GM12878 (cell line): ENCODE measurements at regions not wholly inside any gene's neighbourhood (a gene's known extent, or its start where the extent isn't known, plus 50 kb on each side); places are given as distances from the start of the nearest gene placed in this dataset.

Experiments
- ATAC-seq: fragments of 200-7000 bp; cut with Tn5 transposase; 3 replicates; pipeline ENCODE4 v1.9.1; 2020; ENCODE audit warnings: mild to moderate bottlenecking, moderate library complexity
- BruUV-seq: library from RNA; stranded (reverse); fragments of 400-500 nt; replicated peaks from 2 replicates; lab custom pipeline; 2021; lab: Mats Ljungman, UMichigan
- CTCF ChIA-PET: fragments of 300-600 bp; sonication (Branson Sonifier 250); formaldehyde crosslinking; extraction: SDS; loops from one replicate; lab custom pipeline; 2021; ENCODE audit warnings: inconsistent platforms; lab: Yijun Ruan, JAX
- POLR2A ChIA-PET: fragments of 350-600 bp; formaldehyde crosslinking; extraction: SDS; loops from one replicate; lab custom pipeline; 2021; ENCODE audit warnings: inconsistent platforms; lab: Charles Lee
- RAD21 ChIA-PET: fragments of 300-600 bp; sonication (Branson Sonifier 250); formaldehyde crosslinking; loops from one replicate; lab custom pipeline; 2023; ENCODE audit warnings: antibody characterized with exemption; ENCODE audit not compliant: unreplicated experiment; lab: Charles Lee
- SMC1A ChIA-PET: fragments of 300-600 bp; sonication (Branson Sonifier 250); formaldehyde crosslinking; loops from one replicate; lab custom pipeline; 2023; ENCODE audit not compliant: unreplicated experiment, uncharacterized antibody; lab: Charles Lee
- DNase-seq: peaks from one replicate; pipeline ENCODE4 v3.0.0-alpha.2; 2011; ENCODE audit warnings: low read depth, low spot score
- FAIRE-seq: peaks from 3 replicates; lab custom pipeline; 2011; peaks lifted over from hg19 to GRCh38; lab: Jason Lieb, UNC
- H2AFZ ChIP-seq: 2 replicates; pipeline ENCODE4 v1.6.0; 2011; ENCODE audit warnings: low read depth, low read length, control low read depth; ENCODE audit not compliant: control insufficient read depth
- H3K27ac ChIP-seq: 2 replicates; pipeline ENCODE4 v1.5.1; 2011; ENCODE audit warnings: control low read depth; ENCODE audit not compliant: control insufficient read depth, insufficient read depth
- H3K27me3 ChIP-seq, 2 experiments: replicated peaks in 1 of 2; 2 replicates each; pipeline versions ENCODE4 v1.6.0 to v1.6.1; 2011; ENCODE audit warnings: low read length in 1 of 2; ENCODE audit not compliant: control insufficient read depth in 2 of 2, insufficient read depth in 2 of 2
- H3K36me3 ChIP-seq, 2 experiments: 2 replicates each; pipeline ENCODE4 v1.5.1; 2011; ENCODE audit warnings: low read length in 1 of 2; ENCODE audit not compliant: control insufficient read depth in 2 of 2, insufficient read depth in 2 of 2
- H3K4me1 ChIP-seq: 2 replicates; pipeline ENCODE4 v1.6.1; 2011; ENCODE audit warnings: mild to moderate bottlenecking, low read length, moderate library complexity, mixed read lengths; ENCODE audit not compliant: control insufficient read depth, insufficient read depth
- H3K4me2 ChIP-seq: 2 replicates; pipeline ENCODE4 v1.6.0; 2011; ENCODE audit warnings: control low read depth; ENCODE audit not compliant: control insufficient read depth, insufficient read depth
- H3K4me3 ChIP-seq: fragments of 200-600 bp; sonication (generic); 2 replicates; pipeline ENCODE4 v1.5.1; 2016
- H3K79me2 ChIP-seq: 2 replicates; pipeline ENCODE4 v1.6.0; 2011; ENCODE audit warnings: low read length; ENCODE audit not compliant: control insufficient read depth, insufficient read depth
- H3K9ac ChIP-seq: 2 replicates; pipeline ENCODE4 v1.8.0; 2011; ENCODE audit warnings: low read length, control low read depth, mixed read lengths; ENCODE audit not compliant: control insufficient read depth, insufficient read depth
- H3K9me3 ChIP-seq: replicated peaks from 3 replicates; pipeline ENCODE4 v1.5.1; 2011; ENCODE audit warnings: mild to moderate bottlenecking, low read length; ENCODE audit not compliant: control insufficient read depth, insufficient read depth
- H4K20me1 ChIP-seq: 2 replicates; pipeline ENCODE4 v1.6.0; 2011; ENCODE audit not compliant: control insufficient read depth, insufficient read depth
- ETV6 ChIP-seq, 2 experiments: fragments of 450-650 bp in 1 of 2; IDR thresholded peaks in 1 of 2; conservative IDR thresholded peaks in 1 of 2; 2 replicates each; pipeline ENCODE4 v1.6.1; 2014; ENCODE audit warnings: antibody characterized with exemption in 1 of 2, borderline replicate concordance in 1 of 2, low read depth in 1 of 2, mild to moderate bottlenecking in 1 of 2, moderate library complexity in 1 of 2
- IRF4 ChIP-seq: IDR thresholded peaks from 2 replicates; pipeline ENCODE4 v1.6.1; 2011; ENCODE audit warnings: low read depth, low read length
- MTA2 ChIP-seq: fragments of 450-650 bp; IDR thresholded peaks from 2 replicates; pipeline ENCODE4 v1.6.1; 2016; ENCODE audit warnings: low read depth, mild to moderate bottlenecking, moderate library complexity
- MYC ChIP-seq: IDR thresholded peaks from 2 replicates; pipeline ENCODE4 v1.6.1; 2011; ENCODE audit warnings: mild to moderate bottlenecking, low read length, moderate library complexity, inconsistent platforms; ENCODE audit not compliant: insufficient read depth, insufficient replicate concordance, insufficient read length, severe bottlenecking
- POLR2AphosphoS2 ChIP-seq: IDR thresholded peaks from 2 replicates; pipeline ENCODE4 v1.6.1; 2011; ENCODE audit warnings: low read depth, mild to moderate bottlenecking, low read length, improper control_type of control experiment, moderate library complexity
- SP1 ChIP-seq: IDR thresholded peaks from one replicate; pipeline ENCODE4 v1.6.1; 2011; ENCODE audit warnings: low read depth, low read length
- TBL1XR1 ChIP-seq: IDR thresholded peaks from 2 replicates; pipeline ENCODE4 v1.6.1; 2012; ENCODE audit warnings: low read depth, low read length, improper control_type of control experiment
- WGBS: methylation state at CpG from one replicate; pipeline ENCODE4 v1.1.6; 2016; ENCODE audit warnings: low lambda C conversion rate; ENCODE audit not compliant: insufficient replicate concordance, insufficient coverage; ENCODE audit errors: missing lambda C conversion rate; 5-methylcytosine and 5-hydroxymethylcytosine counted together
- in situ Hi-C: fragments of 300-500 bp; cut with MboI; formaldehyde crosslinking; loops from 9 replicates; pipeline ENCODE4 v1.14.3; 2018; ENCODE audit warnings: mixed read lengths
- intact Hi-C: fragments of 100-400 bp; cut with micrococcal nuclease; formaldehyde crosslinking; loops from one replicate; pipeline ENCODE4 v1.14.2; 2022; ENCODE audit not compliant: unreplicated experiment

DNA sequence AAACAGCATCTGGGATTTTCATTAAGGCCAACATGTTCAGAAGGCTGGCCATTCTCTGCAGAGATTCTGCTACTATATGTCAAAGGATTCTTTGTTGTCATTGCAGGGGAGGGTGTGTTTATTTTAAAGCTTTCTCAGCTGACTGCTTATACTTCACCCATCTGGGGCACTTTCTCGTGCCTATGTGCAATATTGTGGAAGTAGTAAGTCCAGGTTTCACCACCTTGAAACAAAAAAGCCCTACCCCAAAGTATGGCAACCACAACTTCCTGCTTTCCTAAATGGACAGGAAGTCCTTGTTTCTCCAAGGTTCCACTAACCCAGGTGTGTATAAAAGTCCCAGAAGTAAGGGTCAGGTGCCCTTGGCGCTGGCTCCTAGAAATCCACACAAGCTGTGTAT is 58.7 kb upstream of the COL1A2 start:
- ChIA-PET SMC1A (no interaction called here), POLR2A (no interaction called here), CTCF (no interaction called here), RAD21 (no interaction called here)
- intact Hi-C loops, result no loop called here
- in situ Hi-C loops, result no loop called here
- TF ChIP-seq SP1 (no peak), IRF4 (no peak), ETV6 (conservative IDR thresholded peaks at IDR 0.05 in 1 of 2, IDR thresholded peaks at IDR 0.05 in 1 of 2; ENCODE audit: borderline replicate concordance in 1 of 2, low read depth in 1 of 2) (no peak), MTA2 (no peak), POLR2AphosphoS2 (no peak)
- H3K79me2 ChIP-seq, result no peaks in the 10 kb centered on the region
- no peak overlapping the region for H3K27ac ChIP-seq
- FAIRE-seq (no peak), DNase-seq (no peak), ATAC-seq (no peak)
- no peaks in the 10 kb centered on the region for H3K27me3 ChIP-seq
- H3K4me1 ChIP-seq, result no peaks in the 10 kb centered on the region
- H3K9ac ChIP-seq, result no peak overlapping the region
- no peak overlapping the region for H3K4me2 ChIP-seq
- no peaks in the 10 kb centered on the region for H3K36me3 ChIP-seq
- no peak overlapping the region for H3K4me3 ChIP-seq
- no peak overlapping the region for H2AFZ ChIP-seq
- BruUV-seq, result no TSS peak
- H3K9me3 ChIP-seq, result no peaks in the 10 kb centered on the region
- H4K20me1 ChIP-seq, result no peaks in the 10 kb centered on the region
- 0% methylated on average over 2 of the region's 2 CpGs for WGBS

DNA sequence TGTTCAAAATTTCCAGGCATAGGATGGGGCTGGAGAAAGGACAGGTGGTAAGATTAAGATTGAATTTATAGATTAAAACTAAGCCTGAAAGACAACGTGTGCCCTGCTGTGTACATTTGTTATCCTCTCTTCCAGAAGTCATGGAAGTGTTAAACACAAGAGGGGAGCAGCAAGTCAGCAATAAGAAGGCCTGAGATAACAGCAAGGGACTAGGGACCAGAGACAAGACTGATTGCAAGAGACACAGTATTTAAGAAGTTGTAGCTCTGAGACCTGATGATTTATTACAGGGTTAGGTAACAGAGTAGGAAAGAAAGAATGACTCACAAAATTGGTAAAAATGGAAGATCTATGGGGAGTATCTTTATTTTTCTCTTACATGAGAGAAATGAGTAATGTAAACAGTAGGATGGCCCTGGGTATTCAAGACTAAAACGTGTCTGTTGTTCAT is 55.7 kb upstream of the COL1A2 start:
- no peak for ATAC-seq
- in situ Hi-C loops, result no loop called here
- RAD21 ChIA-PET, result no interaction called here

More for the DNA sequence above, 55.7 kb upstream of the COL1A2 start:
- H2AFZ ChIP-seq, result no peak overlapping the region
- CTCF ChIA-PET, result no interaction called here
- no peak overlapping the region for H3K4me2 ChIP-seq
- no peak for TF ChIP-seq MYC
- no peak for TF ChIP-seq TBL1XR1
- TF ChIP-seq, all 136 proteins: peak for 0
- H3K27ac ChIP-seq, result no peak overlapping the region
- no TSS peak for BruUV-seq
- H4K20me1 ChIP-seq, result no peaks in the 10 kb centered on the region
- POLR2A ChIA-PET, result no interaction called here
- H3K36me3 ChIP-seq, result no peaks in the 10 kb centered on the region
- no peak for FAIRE-seq
- no peak overlapping the region for H3K9ac ChIP-seq
- H3K27me3 ChIP-seq, result no peaks in the 10 kb centered on the region; a peak in 1 of 4 replicates
- SMC1A ChIA-PET, result interaction anchor here (0.6 kb wide), 1 partner anchor 935 kb away, joined by 3 read pairs; no protein-coding TSS in a partner anchor
- H3K4me3 ChIP-seq, result no peak overlapping the region
- intact Hi-C loops, result no loop called here
- 7% methylated on average over 2 of the region's 2 CpGs for WGBS
- H3K79me2 ChIP-seq, result no peaks in the 10 kb centered on the region
- H3K9me3 ChIP-seq, result no peaks in the 10 kb centered on the region
- H3K4me1 ChIP-seq, result no peaks in the 10 kb centered on the region
- no peak for DNase-seq
